ENCODE measurements at regions not wholly inside any gene's neighbourhood (a gene's known extent, or its start where the extent isn't known, plus 50 kb on each side); places are given as distances from the start of the nearest gene placed in this dataset.

DNA sequence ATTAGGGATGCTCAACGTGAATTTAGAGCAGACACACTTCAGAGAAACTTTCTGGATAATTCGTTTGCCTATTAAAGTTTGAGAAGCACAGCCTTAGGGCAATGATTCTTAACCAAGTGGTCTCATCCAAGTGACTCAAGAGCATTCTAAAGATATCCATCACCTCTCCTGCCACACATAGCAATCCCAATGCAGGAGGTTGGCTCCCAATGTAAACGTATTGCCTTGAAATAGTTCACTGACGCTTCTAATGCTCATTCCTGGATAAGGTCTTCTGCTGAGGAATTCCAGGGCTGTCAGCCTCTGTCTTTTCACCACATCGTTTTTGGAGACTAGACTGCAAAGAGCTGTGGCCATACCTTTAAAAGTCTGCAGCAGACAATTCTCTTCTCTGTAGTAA lies 279.8 kb upstream of the DACH1 start:
- peaks cover 8% of the 10 kb centered on the region for H3K79me1 ChIP-seq (ENCODE audit: low read length)
- no peak overlapping the region for H3K18ac ChIP-seq (ENCODE audit: low read length)
- no peak overlapping the region for H3K14ac ChIP-seq (ENCODE audit: low read length)
- no peak overlapping the region for H3K4me3 ChIP-seq (ENCODE audit: low read depth, low read length)
- no peak overlapping the region for H4K12ac ChIP-seq (ENCODE audit: low read depth, low read length)
- H2BK120ac ChIP-seq (ENCODE audit: insufficient read depth, low read length, poor library complexity) = no peak overlapping the region
- H3K4me1 ChIP-seq (ENCODE audit: control insufficient read depth in 1 of 2, insufficient read depth in 2 of 2, low read length in 2 of 2) = peaks cover 0 to 11% of the 10 kb centered on the region in 2 experiments
- no peak overlapping the region for H4K91ac ChIP-seq (ENCODE audit: low read depth, low read length)
- no peak overlapping the region for H2AFZ ChIP-seq (ENCODE audit: insufficient read depth, low read length, poor library complexity)
- H2BK5ac ChIP-seq (ENCODE audit: low read depth, low read length, poor library complexity) = no peak overlapping the region
- H2BK12ac ChIP-seq (ENCODE audit: low read length) = no peak overlapping the region
- no CpG with 5 or more reads among the region's 5 CpGs for WGBS (ENCODE audit: extremely low coverage, insufficient coverage, insufficient read length)
- H3K79me2 ChIP-seq (ENCODE audit: control insufficient read depth, insufficient read depth, low read length, poor library complexity) = no peaks in the 10 kb centered on the region
- DNase-seq = peak in 1 of 2 donors; percentile 53
- H4K8ac ChIP-seq (ENCODE audit: low read depth, low read length) = no peak overlapping the region
- no peak overlapping the region for H3K4me2 ChIP-seq (ENCODE audit: low read length)
- H3K27ac ChIP-seq (ENCODE audit: low read depth, low read length) = peak overlapping the region; percentile 14
- H2AK5ac ChIP-seq (ENCODE audit: low read length) = no peak overlapping the region
- H3K36me3 ChIP-seq (ENCODE audit: control insufficient read depth in 1 of 2, insufficient read depth in 2 of 2, low read length in 2 of 2) = no peaks in the 10 kb centered on the region
- H3K4ac ChIP-seq (ENCODE audit: low read depth, low read length) = no peak overlapping the region
- H3K23ac ChIP-seq (ENCODE audit: low read length) = no peak overlapping the region
- H3K9me3 ChIP-seq (ENCODE audit: insufficient read depth, low read depth, low read length) = no peaks in the 10 kb centered on the region
- H3K27me3 ChIP-seq (ENCODE audit: insufficient read depth, low read length) = no peaks in the 10 kb centered on the region
- H3K9ac ChIP-seq (ENCODE audit: low read length) = no peak overlapping the region

DNA sequence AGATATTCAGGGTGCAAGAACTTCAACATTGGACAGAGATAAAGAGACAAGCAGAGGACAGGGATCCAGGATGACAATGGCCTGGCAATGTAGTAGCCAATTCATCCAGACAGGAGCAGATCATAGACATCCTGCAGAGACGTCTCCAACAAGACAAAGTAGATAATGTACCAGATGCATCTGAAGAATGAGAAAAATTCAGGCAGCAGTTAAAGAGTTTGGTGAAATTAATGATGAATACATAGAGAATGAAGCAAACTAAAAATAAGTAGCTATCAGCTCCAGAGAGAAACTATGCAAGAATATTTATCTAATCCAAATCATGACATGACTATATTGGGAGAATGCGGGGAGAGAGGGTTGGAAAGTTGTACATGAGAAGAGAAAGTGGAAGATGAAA lies 278.4 kb upstream of the DACH1 start:
- WGBS (ENCODE audit: extremely low coverage, insufficient coverage, insufficient read length) = no CpG with 5 or more reads among the region's 2 CpGs
- Histone ChIP-seq H2BK120ac (ENCODE audit: insufficient read depth, low read length, poor library complexity) (no peak overlapping the region), H3K18ac (ENCODE audit: low read length) (no peak overlapping the region), H3K23ac (ENCODE audit: low read length) (no peak overlapping the region), H4K91ac (ENCODE audit: low read depth, low read length) (no peak overlapping the region), H2AK5ac (ENCODE audit: low read length) (no peak overlapping the region), H3K27ac (ENCODE audit: low read depth, low read length) (peak overlapping the region; percentile 20), H4K8ac (ENCODE audit: low read depth, low read length) (no peak overlapping the region), H3K79me2 (ENCODE audit: control insufficient read depth, insufficient read depth, low read length, poor library complexity) (no peaks in the 10 kb centered on the region), H3K4me2 (ENCODE audit: low read length) (no peak overlapping the region), H3K9me3 (ENCODE audit: insufficient read depth, low read depth, low read length) (no peaks in the 10 kb centered on the region), H2AFZ (ENCODE audit: insufficient read depth, low read length, poor library complexity) (no peak overlapping the region), H4K12ac (ENCODE audit: low read depth, low read length) (no peak overlapping the region), H3K4ac (ENCODE audit: low read depth, low read length) (no peak overlapping the region), H3K27me3 (ENCODE audit: insufficient read depth, low read length) (no peaks in the 10 kb centered on the region), H3K79me1 (ENCODE audit: low read length) (peaks cover 6% of the 10 kb centered on the region), H3K4me3 (ENCODE audit: low read depth, low read length) (no peak overlapping the region), H3K4me1 (ENCODE audit: control insufficient read depth in 1 of 2, insufficient read depth in 2 of 2, low read length in 2 of 2) (peaks cover 0 to 5% of the 10 kb centered on the region in 2 experiments), H3K36me3 (ENCODE audit: control insufficient read depth in 1 of 2, insufficient read depth in 2 of 2, low read length in 2 of 2) (no peaks in the 10 kb centered on the region), H2BK5ac (ENCODE audit: low read depth, low read length, poor library complexity) (no peak overlapping the region), H3K9ac (ENCODE audit: low read length) (no peak overlapping the region), H2BK12ac (ENCODE audit: low read length) (no peak overlapping the region), H3K14ac (ENCODE audit: low read length) (no peak overlapping the region)
- peak; percentile 38 to 73 for DNase-seq

DNA sequence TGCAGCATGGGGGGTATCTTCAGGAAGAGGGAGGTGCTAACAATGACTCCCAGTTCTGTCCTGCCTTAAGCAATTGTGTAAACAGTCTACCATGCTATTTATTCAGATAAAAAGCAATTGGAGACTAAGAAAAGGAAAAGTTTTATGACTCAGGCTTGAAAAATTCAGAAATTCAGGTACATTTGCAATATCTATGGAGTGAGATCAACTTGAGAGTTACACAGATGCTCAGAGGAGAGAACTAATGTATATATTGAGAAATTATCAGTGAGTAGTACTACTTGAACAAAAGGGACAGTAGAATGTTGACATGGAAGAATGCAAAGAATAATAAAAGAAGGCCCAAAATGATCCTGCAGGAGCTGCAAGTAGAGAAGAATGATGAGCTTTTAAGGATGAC lies 277.6 kb upstream of the DACH1 start:
- Histone ChIP-seq H4K8ac (ENCODE audit: low read depth, low read length) (no peak overlapping the region), H3K27ac (ENCODE audit: low read depth, low read length) (peak overlapping the region; percentile 20), H3K4ac (ENCODE audit: low read depth, low read length) (no peak overlapping the region), H3K23ac (ENCODE audit: low read length) (no peak overlapping the region), H3K18ac (ENCODE audit: low read length) (no peak overlapping the region), H3K14ac (ENCODE audit: low read length) (no peak overlapping the region), H3K4me3 (ENCODE audit: low read depth, low read length) (no peak overlapping the region), H3K9me3 (ENCODE audit: insufficient read depth, low read depth, low read length) (no peaks in the 10 kb centered on the region), H4K12ac (ENCODE audit: low read depth, low read length) (no peak overlapping the region), H3K4me1 (ENCODE audit: control insufficient read depth in 1 of 2, insufficient read depth in 2 of 2, low read length in 2 of 2) (peaks cover 0 to 7% of the 10 kb centered on the region in 2 experiments), H4K91ac (ENCODE audit: low read depth, low read length) (no peak overlapping the region), H2AK5ac (ENCODE audit: low read length) (no peak overlapping the region), H2BK120ac (ENCODE audit: insufficient read depth, low read length, poor library complexity) (no peak overlapping the region), H3K79me1 (ENCODE audit: low read length) (peaks cover 6% of the 10 kb centered on the region), H3K27me3 (ENCODE audit: insufficient read depth, low read length) (no peaks in the 10 kb centered on the region), H3K79me2 (ENCODE audit: control insufficient read depth, insufficient read depth, low read length, poor library complexity) (no peaks in the 10 kb centered on the region), H2BK12ac (ENCODE audit: low read length) (no peak overlapping the region), H2BK5ac (ENCODE audit: low read depth, low read length, poor library complexity) (no peak overlapping the region), H3K4me2 (ENCODE audit: low read length) (no peak overlapping the region), H3K36me3 (ENCODE audit: control insufficient read depth in 1 of 2, insufficient read depth in 2 of 2, low read length in 2 of 2) (no peaks in the 10 kb centered on the region), H2AFZ (ENCODE audit: insufficient read depth, low read length, poor library complexity) (no peak overlapping the region), H3K9ac (ENCODE audit: low read length) (no peak overlapping the region)
- peak in 1 of 2 donors; percentile 66 for DNase-seq

DNA sequence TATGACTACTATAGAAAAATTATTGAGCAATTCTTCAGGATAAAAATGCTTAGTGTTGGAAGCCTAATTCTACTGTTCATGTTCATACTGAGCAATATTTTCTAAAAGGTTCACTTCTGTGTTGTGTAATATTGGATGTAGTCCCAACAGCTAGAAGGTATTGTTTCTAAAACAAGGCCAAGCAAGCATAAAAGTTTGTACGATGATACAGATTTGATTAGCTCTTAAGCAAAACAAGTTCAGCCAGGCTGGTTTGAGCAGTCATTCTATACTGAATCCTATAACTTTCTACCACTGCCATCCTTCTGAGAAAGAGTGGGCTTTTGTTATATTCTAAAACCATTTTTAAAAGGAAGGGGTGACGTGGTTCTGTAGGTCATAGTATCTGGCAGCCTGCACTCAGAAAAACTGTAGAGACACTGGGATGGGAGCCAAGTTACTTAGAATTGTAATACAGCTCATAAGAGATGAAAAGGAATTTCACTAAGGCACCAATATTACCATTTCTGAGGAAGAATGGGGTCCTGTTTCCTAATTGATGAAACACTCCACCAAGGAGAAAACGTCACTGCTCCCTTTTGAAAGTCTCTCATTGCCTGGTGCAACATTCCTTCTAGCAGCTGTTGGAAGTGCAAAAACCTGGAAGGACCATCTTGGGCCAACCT lies 275.0 kb upstream of the DACH1 start:
- no peak overlapping the region for H2AFZ ChIP-seq (ENCODE audit: insufficient read depth, low read length, poor library complexity)

More for the DNA sequence above, 275.0 kb upstream of the DACH1 start:
- H3K23ac ChIP-seq (ENCODE audit: low read length) = no peak overlapping the region
- no peak overlapping the region for H3K14ac ChIP-seq (ENCODE audit: low read length)
- H2BK120ac ChIP-seq (ENCODE audit: insufficient read depth, low read length, poor library complexity) = no peak overlapping the region
- no peak for DNase-seq
- H4K12ac ChIP-seq (ENCODE audit: low read depth, low read length) = no peak overlapping the region
- H4K8ac ChIP-seq (ENCODE audit: low read depth, low read length) = no peak overlapping the region
- no peak overlapping the region for H3K27ac ChIP-seq (ENCODE audit: low read depth, low read length)
- peaks cover 5% of the 10 kb centered on the region for H3K79me1 ChIP-seq (ENCODE audit: low read length)
- H3K27me3 ChIP-seq (ENCODE audit: insufficient read depth, low read length) = no peaks in the 10 kb centered on the region
- H3K79me2 ChIP-seq (ENCODE audit: control insufficient read depth, insufficient read depth, low read length, poor library complexity) = no peaks in the 10 kb centered on the region
- H3K9me3 ChIP-seq (ENCODE audit: insufficient read depth, low read depth, low read length) = no peaks in the 10 kb centered on the region
- no peak overlapping the region for H3K4me2 ChIP-seq (ENCODE audit: low read length)
- no peak overlapping the region for H2BK12ac ChIP-seq (ENCODE audit: low read length)
- H3K9ac ChIP-seq (ENCODE audit: low read length) = no peak overlapping the region
- no peak overlapping the region for H3K4ac ChIP-seq (ENCODE audit: low read depth, low read length)
- H3K4me1 ChIP-seq (ENCODE audit: control insufficient read depth in 1 of 2, insufficient read depth in 2 of 2, low read length in 2 of 2) = peaks cover 0 to 10% of the 10 kb centered on the region in 2 experiments
- no CpG with 5 or more reads among the region's 3 CpGs for WGBS (ENCODE audit: extremely low coverage, insufficient coverage, insufficient read length)
- no peaks in the 10 kb centered on the region for H3K36me3 ChIP-seq (ENCODE audit: control insufficient read depth in 1 of 2, insufficient read depth in 2 of 2, low read length in 2 of 2)
- no peak overlapping the region for H4K91ac ChIP-seq (ENCODE audit: low read depth, low read length)
- peak overlapping the region; percentile 19 for H2BK5ac ChIP-seq (ENCODE audit: low read depth, low read length, poor library complexity)
- H3K18ac ChIP-seq (ENCODE audit: low read length) = no peak overlapping the region
- no peak overlapping the region for H2AK5ac ChIP-seq (ENCODE audit: low read length)
- no peak overlapping the region for H3K4me3 ChIP-seq (ENCODE audit: low read depth, low read length)
